Liver (tissue), 8 donors: ENCODE measurements at regions not wholly inside any gene's neighbourhood (a gene's known extent, or its start where the extent isn't known, plus 50 kb on each side); places are given as distances from the start of the nearest gene placed in this dataset.

Experiments used
- DNase-seq: peaks from one replicate; pipeline ENCODE4 v3.0.0-alpha.2; 2017; ENCODE audit warnings: low spot score
- H3K27ac ChIP-seq, 2 donors: one replicate each; pipeline ENCODE4 v1.7.0; 2013; ENCODE audit warnings: inconsistent platforms in 2 of 2, low read length in 2 of 2, control low read depth in 1 of 2, low read depth in 1 of 2, mild to moderate bottlenecking in 1 of 2
- H3K27me3 ChIP-seq, 4 donors: one replicate each; pipeline versions ENCODE4 v1.6.1 to v1.7.0; 2013; ENCODE audit warnings: low read length in 3 of 4, inconsistent platforms in 1 of 4, mild to moderate bottlenecking in 1 of 4, moderate library complexity in 1 of 4; ENCODE audit not compliant: control insufficient read depth in 4 of 4, insufficient read depth in 4 of 4
- H3K36me3 ChIP-seq, 4 donors: one replicate each; pipeline versions ENCODE4 v1.6.1 to v1.7.0; 2013; ENCODE audit warnings: low read length in 3 of 4, mild to moderate bottlenecking in 3 of 4, low read depth in 1 of 4, moderate library complexity in 1 of 4; ENCODE audit not compliant: control insufficient read depth in 4 of 4, insufficient read depth in 3 of 4
- H3K4me1 ChIP-seq, 4 donors: one replicate each; pipeline versions ENCODE4 v1.6.1 to v1.7.0; 2013; ENCODE audit warnings: low read length in 3 of 4, mild to moderate bottlenecking in 3 of 4, moderate library complexity in 1 of 4; ENCODE audit not compliant: control insufficient read depth in 4 of 4, insufficient read depth in 4 of 4
- H3K4me3 ChIP-seq, 3 donors: one replicate each; pipeline versions ENCODE4 v1.6.1 to v1.7.0; 2013; ENCODE audit warnings: low read length in 3 of 3, control low read depth in 1 of 3, low read depth in 1 of 3, mild to moderate bottlenecking in 1 of 3
- H3K9ac ChIP-seq, 2 donors: one replicate each; pipeline ENCODE4 v1.7.0; 2013; ENCODE audit warnings: low read length in 2 of 2, mild to moderate bottlenecking in 2 of 2, moderate library complexity in 2 of 2, control low read depth in 1 of 2, low read depth in 1 of 2
- H3K9me3 ChIP-seq, 4 donors: one replicate each; pipeline versions ENCODE4 v1.6.1 to v1.7.0; 2013; ENCODE audit warnings: low read length in 3 of 4; ENCODE audit not compliant: control insufficient read depth in 4 of 4
- ATF3 ChIP-seq: IDR thresholded peaks from 2 replicates; pipeline ENCODE4 v1.6.1; 2016; ENCODE audit warnings: antibody characterized with exemption
- CTCF ChIP-seq: fragments of 150-350 bp; IDR thresholded peaks from 2 replicates; pipeline ENCODE4 v1.5.1; 2017; ENCODE audit warnings: improper control_type of control experiment, low read depth, low read length; ENCODE audit not compliant: missing input control
- EGR1 ChIP-seq, 2 donors: IDR thresholded peaks; 2 replicates each; pipeline ENCODE4 v1.6.1; 2016 to 2018; ENCODE audit warnings: antibody characterized with exemption in 2 of 2, low read depth in 2 of 2
- FOXA1 ChIP-seq: IDR thresholded peaks from 2 replicates; pipeline ENCODE4 v1.6.1; 2016; ENCODE audit warnings: antibody characterized with exemption
- FOXA2 ChIP-seq: IDR thresholded peaks from 2 replicates; pipeline ENCODE4 v1.6.1; 2016; ENCODE audit warnings: antibody characterized with exemption
- GABPA ChIP-seq, 2 donors: IDR thresholded peaks in 1 of 2; conservative IDR thresholded peaks in 1 of 2; 2 replicates each; pipeline ENCODE4 v1.6.1; 2016; ENCODE audit warnings: antibody characterized with exemption in 2 of 2, mild to moderate bottlenecking in 1 of 2, moderate library complexity in 1 of 2
- HNF4A ChIP-seq, 2 donors: conservative IDR thresholded peaks; 2 replicates each; pipeline ENCODE4 v1.6.1; 2016; ENCODE audit warnings: antibody characterized with exemption in 2 of 2, mild to moderate bottlenecking in 2 of 2
- HNF4G ChIP-seq: IDR thresholded peaks from 2 replicates; pipeline ENCODE4 v1.6.1; 2016; ENCODE audit warnings: antibody characterized with exemption
- JUND ChIP-seq, 2 donors: IDR thresholded peaks; 2 replicates each; pipeline ENCODE4 v1.6.1; 2016; ENCODE audit warnings: antibody characterized with exemption in 2 of 2
- MAX ChIP-seq: IDR thresholded peaks from 2 replicates; pipeline ENCODE4 v1.6.1; 2016; ENCODE audit warnings: antibody characterized with exemption
- NR2F2 ChIP-seq: IDR thresholded peaks from 2 replicates; pipeline ENCODE4 v1.6.1; 2016; ENCODE audit warnings: antibody characterized with exemption
- RAD21 ChIP-seq, 2 donors: IDR thresholded peaks; 2 replicates each; pipeline ENCODE4 v1.6.1; 2016; ENCODE audit warnings: antibody characterized with exemption in 2 of 2, mild to moderate bottlenecking in 2 of 2
- REST ChIP-seq: IDR thresholded peaks from 2 replicates; pipeline ENCODE4 v1.6.1; 2016; ENCODE audit warnings: antibody characterized with exemption, mild to moderate bottlenecking
- RXRA ChIP-seq, 2 donors: IDR thresholded peaks; 2 replicates each; pipeline ENCODE4 v1.6.1; 2017 to 2018; ENCODE audit warnings: antibody characterized with exemption in 2 of 2, mild to moderate bottlenecking in 1 of 2
- SP1 ChIP-seq: IDR thresholded peaks from 2 replicates; pipeline ENCODE4 v1.6.1; 2018; ENCODE audit warnings: antibody characterized with exemption, mild to moderate bottlenecking
- TAF1 ChIP-seq: conservative IDR thresholded peaks from 2 replicates; pipeline ENCODE4 v1.6.1; 2016; ENCODE audit warnings: antibody characterized with exemption, mild to moderate bottlenecking
- YY1 ChIP-seq: IDR thresholded peaks from 2 replicates; pipeline ENCODE4 v1.6.1; 2016; ENCODE audit warnings: antibody characterized with exemption, mild to moderate bottlenecking
- ZBTB33 ChIP-seq: IDR thresholded peaks from 2 replicates; pipeline ENCODE4 v1.6.1; 2016; ENCODE audit warnings: antibody characterized with exemption
- WGBS: extraction: QIAGEN DNeasy Blood & Tissue Kit; methylation state at CpG from one replicate; pipeline ENCODE4 v1.1.7; 2013; 5-methylcytosine and 5-hydroxymethylcytosine counted together
- donor health status: healthy.
- donor health status: healthy.
- donor health status: healthy.
- donor health status: healthy.
- donor health status: healthy.

- TF ChIP-seq REST (no peak), JUND (IDR thresholded peaks at IDR 0.05) (peak in 1 of 2 donors; percentile 9), FOXA2 (peak; percentile 26), GABPA (IDR thresholded peaks at IDR 0.05 in 1 of 2, conservative IDR thresholded peaks at IDR 0.05 in 1 of 2) (no peak), NR2F2 (no peak)
Measured at GRCh38 chr11:14582793-14583192, 60.8 kb upstream of the PDE3B start (continued).

- Histone ChIP-seq H3K27ac (peak overlapping the region; percentile 92), H3K9ac (peak overlapping the region; percentile 37 to 92)
Measured at GRCh38 chr11:14583252-14584034, 60.2 kb upstream of the PDE3B start.

More at GRCh38 chr11:14583252-14584034, 60.2 kb upstream of the PDE3B start:
- WGBS, result 27% methylated on average over 8 of the region's 8 CpGs
- Histone ChIP-seq H3K36me3 (no peaks in the 10 kb centered on the region), H3K4me1 (peaks cover 2 to 34% (median 27%) of the 10 kb centered on the region in 4 donors), H3K27me3 (no peaks in the 10 kb centered on the region), H3K9me3 (no peaks in the 10 kb centered on the region), H3K4me3 (no peak overlapping the region)
- peak; percentile 42 for DNase-seq
- TF ChIP-seq ATF3 (no peak), MAX (peak; percentile 66), HNF4A (conservative IDR thresholded peaks at IDR 0.05) (peak; percentile 67 to 75), FOXA2 (peak; percentile 82), RAD21 (IDR thresholded peaks at IDR 0.05) (peak; percentile 36 to 67), GABPA (IDR thresholded peaks at IDR 0.05 in 1 of 2, conservative IDR thresholded peaks at IDR 0.05 in 1 of 2) (no peak), YY1 (peak; percentile 14), TAF1 (peak; percentile 89), CTCF (no peak), EGR1 (IDR thresholded peaks at IDR 0.05; ENCODE audit: low read depth in 2 of 2) (peak in 1 of 2 donors; percentile 4), SP1 (peak; percentile 95), FOXA1 (peak; percentile 14), JUND (IDR thresholded peaks at IDR 0.05) (peak; percentile 51 to 54), NR2F2 (no peak), RXRA (IDR thresholded peaks at IDR 0.05) (peak; percentile 77 to 79), HNF4G (peak; percentile 62), ZBTB33 (no peak), REST (peak; percentile 89)
